CD4-positive, alpha-beta T cell treated with Interleukin-4 for 4 hours (primary cell): ENCODE measurements at regions not wholly inside any gene's neighbourhood (a gene's known extent, or its start where the extent isn't known, plus 50 kb on each side); places are given as distances from the start of the nearest gene placed in this dataset.

Experiments used
- DNase-seq: peaks from one replicate; pipeline ENCODE4 v3.0.0-alpha.2; 2020

- DNase-seq: no peak
Observed at GRCh38 chr6:101326411-101326810, 67.1 kb upstream of the GRIK2 start.

- no peak for DNase-seq
Observed at GRCh38 chr6:101341926-101342325, 51.6 kb upstream of the GRIK2 start.
